Suprapubic skin (tissue), 4 donors: ENCODE measurements at regions not wholly inside any gene's neighbourhood (a gene's known extent, or its start where the extent isn't known, plus 50 kb on each side); places are given as distances from the start of the nearest gene placed in this dataset.

ENCODE experiments used
- DNase-seq, 2 donors: peaks; one replicate each; pipeline ENCODE4 v3.0.0-alpha.2; 2019; ENCODE audit warnings: low spot score in 2 of 2
- H3K27ac ChIP-seq: fragments of 200-600 bp; sonication (generic); one replicate; pipeline ENCODE4 v1.5.1; 2019
- H3K27me3 ChIP-seq: fragments of 200-600 bp; sonication (generic); one replicate; pipeline ENCODE4 v1.5.1; 2019
- H3K36me3 ChIP-seq: fragments of 200-600 bp; sonication (generic); one replicate; pipeline ENCODE4 v1.5.1; 2019
- H3K4me1 ChIP-seq: fragments of 200-600 bp; sonication (generic); one replicate; pipeline ENCODE4 v1.5.1; 2019
- H3K4me3 ChIP-seq: fragments of 200-600 bp; sonication (generic); one replicate; pipeline ENCODE4 v1.5.1; 2019; ENCODE audit warnings: mild to moderate bottlenecking
- H3K9me3 ChIP-seq: fragments of 200-600 bp; sonication (generic); one replicate; pipeline ENCODE4 v1.5.1; 2019
- CTCF ChIP-seq, 2 donors: fragments of 200-600 bp in 1 of 2; fragments of 450-650 bp in 1 of 2; sonication (generic) in 1 of 2; IDR thresholded peaks; one replicate each; pipeline ENCODE4 v1.5.1; 2016 to 2019; ENCODE audit warnings: antibody characterized with exemption in 2 of 2, mild to moderate bottlenecking in 1 of 2, moderate library complexity in 1 of 2
- EP300 ChIP-seq: sonication (generic); formaldehyde crosslinking; IDR thresholded peaks from one replicate; pipeline ENCODE4 v1.6.1; 2017; ENCODE audit warnings: antibody characterized with exemption
- POLR2A ChIP-seq, 2 donors: fragments of 450-650 bp; IDR thresholded peaks; one replicate each; pipeline ENCODE4 v1.6.1; 2017; ENCODE audit warnings: antibody characterized with exemption in 2 of 2, mild to moderate bottlenecking in 2 of 2, moderate library complexity in 2 of 2
- POLR2AphosphoS5 ChIP-seq, 3 donors: sonication (generic); formaldehyde crosslinking; IDR thresholded peaks; one replicate each; pipeline ENCODE4 v1.6.1; 2017; ENCODE audit warnings: antibody characterized with exemption in 3 of 3
- WGBS: methylation state at CpG from one replicate; pipeline ENCODE4 v1.1.5; 2018; 5-methylcytosine and 5-hydroxymethylcytosine counted together

DNA sequence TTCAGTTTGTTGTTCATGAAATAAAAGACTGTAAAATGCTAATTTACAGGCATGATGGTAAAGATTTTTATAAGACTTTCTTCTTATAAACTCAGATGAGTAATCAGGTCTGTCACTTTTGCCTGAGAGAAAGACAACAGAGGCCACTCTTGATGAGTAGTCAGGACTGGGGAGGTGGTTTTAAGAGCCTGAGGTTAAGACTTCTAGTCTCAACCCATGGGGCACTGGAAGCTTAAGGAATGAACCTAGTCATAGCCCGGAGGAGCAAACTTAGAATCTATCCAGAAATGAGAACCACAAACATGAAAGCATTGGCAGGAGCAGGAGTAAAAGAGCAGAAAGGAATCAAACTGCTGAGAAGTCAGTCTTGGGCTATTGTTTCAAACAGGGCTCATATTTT, 846.3 kb upstream of the ARPP21 start:
- no peaks in the 10 kb centered on the region for H3K36me3 ChIP-seq
- TF ChIP-seq EP300: no peak
- TF ChIP-seq POLR2AphosphoS5 (IDR thresholded peaks at IDR 0.05): no peak
- TF ChIP-seq POLR2A (IDR thresholded peaks at IDR 0.05): no peak
- no peak for TF ChIP-seq CTCF (IDR thresholded peaks at IDR 0.05)
- H3K9me3 ChIP-seq: no peaks in the 10 kb centered on the region
- 60% methylated on average over 1 of the region's 1 CpG for WGBS
- H3K27ac ChIP-seq: no peak overlapping the region
- H3K4me3 ChIP-seq: no peak overlapping the region
- no peak for DNase-seq
- no peaks in the 10 kb centered on the region for H3K27me3 ChIP-seq
- no peaks in the 10 kb centered on the region for H3K4me1 ChIP-seq

GRCh38 chr3:34807611-34808010, 831.7 kb upstream of the ARPP21 start:
- no peaks in the 10 kb centered on the region for H3K27me3 ChIP-seq
- H3K36me3 ChIP-seq: no peaks in the 10 kb centered on the region
- WGBS: 94% methylated on average over 1 of the region's 1 CpG
- H3K27ac ChIP-seq: no peak overlapping the region
- TF ChIP-seq CTCF (IDR thresholded peaks at IDR 0.05) (no peak), EP300 (no peak), POLR2AphosphoS5 (IDR thresholded peaks at IDR 0.05) (no peak), POLR2A (IDR thresholded peaks at IDR 0.05) (no peak)
- no peak overlapping the region for H3K4me3 ChIP-seq
- H3K4me1 ChIP-seq: no peaks in the 10 kb centered on the region
- no peak for DNase-seq
- H3K9me3 ChIP-seq: no peaks in the 10 kb centered on the region

DNA sequence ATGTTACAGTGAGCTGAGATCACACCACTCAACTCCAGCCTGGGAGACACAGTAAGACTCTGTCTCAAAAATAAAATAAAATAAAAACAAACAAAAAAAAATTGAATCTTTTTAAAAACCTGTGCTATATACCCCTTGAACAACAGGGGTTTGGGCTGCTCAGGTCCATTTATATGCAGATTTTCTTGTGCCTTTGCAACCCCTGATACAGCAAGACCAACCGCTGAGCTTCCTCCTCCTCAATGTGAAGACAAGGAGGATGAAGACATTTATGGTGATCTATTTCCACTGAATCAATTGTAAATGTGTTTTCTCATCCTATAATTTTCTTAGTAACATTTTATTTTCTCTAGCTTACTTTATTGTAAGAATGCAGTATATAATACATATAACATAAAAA, 831.0 kb upstream of the ARPP21 start:
- Histone ChIP-seq H3K36me3 (no peaks in the 10 kb centered on the region), H3K27me3 (no peaks in the 10 kb centered on the region), H3K4me1 (no peaks in the 10 kb centered on the region), H3K4me3 (no peak overlapping the region), H3K27ac (no peak overlapping the region), H3K9me3 (no peaks in the 10 kb centered on the region)
- no peak for DNase-seq
- 97% methylated on average over 1 of the region's 1 CpG for WGBS
- TF ChIP-seq POLR2AphosphoS5 (IDR thresholded peaks at IDR 0.05): no peak
- no peak for TF ChIP-seq CTCF (IDR thresholded peaks at IDR 0.05)
- TF ChIP-seq EP300: no peak
- no peak for TF ChIP-seq POLR2A (IDR thresholded peaks at IDR 0.05)

GRCh38 chr3:34828847-34829246, 810.5 kb upstream of the ARPP21 start:
- Histone ChIP-seq H3K27ac (no peak overlapping the region), H3K9me3 (peaks cover 6% of the 10 kb centered on the region), H3K4me3 (no peak overlapping the region), H3K27me3 (no peaks in the 10 kb centered on the region), H3K36me3 (no peaks in the 10 kb centered on the region), H3K4me1 (no peaks in the 10 kb centered on the region)
- DNase-seq: no peak
- TF ChIP-seq POLR2A (IDR thresholded peaks at IDR 0.05) (no peak), EP300 (no peak), CTCF (IDR thresholded peaks at IDR 0.05) (no peak), POLR2AphosphoS5 (IDR thresholded peaks at IDR 0.05) (no peak)
- WGBS: 79% methylated on average over 2 of the region's 2 CpGs

- no peak for DNase-seq
- TF ChIP-seq EP300 (no peak), POLR2AphosphoS5 (IDR thresholded peaks at IDR 0.05) (no peak), POLR2A (IDR thresholded peaks at IDR 0.05) (no peak), CTCF (IDR thresholded peaks at IDR 0.05) (no peak)
- no peak overlapping the region for H3K4me3 ChIP-seq
- H3K4me1 ChIP-seq: no peaks in the 10 kb centered on the region
- no peaks in the 10 kb centered on the region for H3K36me3 ChIP-seq
- WGBS: 64% methylated on average over 1 of the region's 1 CpG
- H3K27me3 ChIP-seq: no peaks in the 10 kb centered on the region
- H3K9me3 ChIP-seq: no peaks in the 10 kb centered on the region
- H3K27ac ChIP-seq: no peak overlapping the region
Measured at GRCh38 chr3:34832865-34833508, 806.3 kb upstream of the ARPP21 start.
